HEK293 (cell line): ENCODE measurements at regions not wholly inside any gene's neighbourhood (a gene's known extent, or its start where the extent isn't known, plus 50 kb on each side); places are given as distances from the start of the nearest gene placed in this dataset.

Source experiments
- CTCF ChIP-seq: fragments of 450-650 bp; formaldehyde crosslinking; IDR thresholded peaks from 2 replicates; pipeline ENCODE4 v1.5.1; 2016; ENCODE audit warnings: missing biosample characterization, missing genetic modification characterization
- TCF7L2 ChIP-seq: IDR thresholded peaks from 2 replicates; pipeline ENCODE4 v1.6.1; 2011; ENCODE audit warnings: low read depth, mild to moderate bottlenecking, inconsistent platforms, low read length, moderate library complexity, borderline replicate concordance
- TRIM28 ChIP-seq: IDR thresholded peaks from 2 replicates; pipeline ENCODE4 v1.6.1; 2011; ENCODE audit warnings: low read length, control low read depth, borderline replicate concordance
- ZBTB8A ChIP-seq: fragments of 450-650 bp; formaldehyde crosslinking; IDR thresholded peaks from 2 replicates; pipeline ENCODE4 v1.5.1; 2016; ENCODE audit warnings: missing biosample characterization, missing genetic modification characterization
- ZFP41 ChIP-seq: fragments of 450-650 bp; formaldehyde crosslinking; IDR thresholded peaks from 2 replicates; pipeline ENCODE4 v1.5.1; 2016; ENCODE audit warnings: missing biosample characterization, missing genetic modification characterization, borderline replicate concordance
- ZNF174 ChIP-seq: fragments of 450-650 bp; formaldehyde crosslinking; IDR thresholded peaks from 2 replicates; pipeline ENCODE4 v1.5.0; 2017; ENCODE audit warnings: missing biosample characterization, mild to moderate bottlenecking, missing genetic modification characterization
- ZNF558 ChIP-seq: fragments of 450-650 bp; formaldehyde crosslinking; IDR thresholded peaks from 2 replicates; pipeline ENCODE4 v1.5.1; 2016; ENCODE audit warnings: missing biosample characterization, missing genetic modification characterization
- ZNF621 ChIP-seq: fragments of 450-650 bp; formaldehyde crosslinking; IDR thresholded peaks from 2 replicates; pipeline ENCODE4 v1.5.1; 2017; ENCODE audit warnings: missing biosample characterization, missing genetic modification characterization
- ZNF664 ChIP-seq: fragments of 450-650 bp; formaldehyde crosslinking; IDR thresholded peaks from 2 replicates; pipeline ENCODE4 v1.5.1; 2016; ENCODE audit warnings: missing biosample characterization, missing genetic modification characterization
- ZNF707 ChIP-seq: fragments of 450-650 bp; formaldehyde crosslinking; IDR thresholded peaks from 2 replicates; pipeline ENCODE4 v1.5.1; 2016; ENCODE audit warnings: missing biosample characterization, missing genetic modification characterization
- ZSCAN4 ChIP-seq: fragments of 450-650 bp; formaldehyde crosslinking; IDR thresholded peaks from 2 replicates; pipeline ENCODE4 v1.5.1; 2017; ENCODE audit warnings: missing biosample characterization, missing genetic modification characterization

GRCh38 chr9:110123341-110124095, 84.4 kb downstream of the C9orf152 start:
- TF ChIP-seq ZNF558 (tag by site-specific recombination) (no peak), ZNF621 (tag by site-specific recombination) (no peak), ZNF664 (tag by site-specific recombination) (no peak), ZNF174 (no peak), TRIM28 (no peak), ZNF707 (tag by site-specific recombination) (no peak), CTCF (tag by site-specific recombination) (no peak), ZFP41 (tag by site-specific recombination) (no peak), ZBTB8A (tag by site-specific recombination) (no peak), ZSCAN4 (no peak), TCF7L2 (no peak)
